CD4-positive, alpha-beta T cell (primary cell): ENCODE measurements at regions not wholly inside any gene's neighbourhood (a gene's known extent, or its start where the extent isn't known, plus 50 kb on each side); places are given as distances from the start of the nearest gene placed in this dataset.

Experiments
- ATAC-seq: fragments of 200-7000 bp; cut with Tn5 transposase; one replicate; pipeline ENCODE4 v1.10.0; 2022; ENCODE audit warnings: mild to moderate bottlenecking; ENCODE audit not compliant: poor library complexity
- CTCF ChIA-PET: fragments of 350-600 bp; sonication (Branson Sonifier 250); formaldehyde crosslinking; loops from one replicate; lab custom pipeline; 2021; ENCODE audit warnings: antibody characterized with exemption, inconsistent platforms; lab: Charles Lee
- POLR2A ChIA-PET: fragments of 350-600 bp; sonication (Branson Sonifier 250); formaldehyde crosslinking; loops from one replicate; lab custom pipeline; 2021; ENCODE audit warnings: antibody characterized with exemption, inconsistent platforms; lab: Charles Lee
- DNase-seq, 14 experiments: peaks; one replicate each; pipeline ENCODE4 v3.0.0-alpha.2; 2013 to 2020; ENCODE audit warnings: mixed read lengths in 2 of 14
- H3K27ac ChIP-seq, 2 donors: one replicate each; pipeline versions ENCODE4 v1.5.1 to v1.7.0; 2013; ENCODE audit warnings: low read length in 2 of 2, low read depth in 1 of 2, mild to moderate bottlenecking in 1 of 2
- H3K27me3 ChIP-seq, 2 experiments: 1 replicate in 1 of 2; 2 replicates in 1 of 2; pipeline versions ENCODE4 v1.6.1 to v1.7.0; 2013; ENCODE audit warnings: low read length in 2 of 2, control low read depth in 1 of 2, mild to moderate bottlenecking in 1 of 2, moderate library complexity in 1 of 2; ENCODE audit not compliant: insufficient read depth in 2 of 2, control insufficient read depth in 1 of 2
- H3K36me3 ChIP-seq: one replicate; pipeline ENCODE4 v1.6.1; 2013; ENCODE audit warnings: low read length, control low read depth; ENCODE audit not compliant: insufficient read depth
- H3K4me1 ChIP-seq: one replicate; pipeline ENCODE4 v1.6.1; 2013; ENCODE audit warnings: low read length, control low read depth; ENCODE audit not compliant: insufficient read depth
- H3K4me3 ChIP-seq: one replicate; pipeline ENCODE4 v1.5.1; 2013; ENCODE audit warnings: mild to moderate bottlenecking, low read length, moderate library complexity
- H3K9me3 ChIP-seq, 2 experiments: 1 replicate in 1 of 2; 2 replicates in 1 of 2; pipeline versions ENCODE4 v1.6.1 to v1.7.0; 2013; ENCODE audit warnings: low read length in 2 of 2, mild to moderate bottlenecking in 2 of 2, control low read depth in 1 of 2, moderate library complexity in 1 of 2; ENCODE audit not compliant: control insufficient read depth in 1 of 2, insufficient read depth in 1 of 2
- H3K27ac Mint-ChIP-seq: one replicate; pipeline ENCODE4 v1.8.0; 2020; ENCODE audit warnings: mixed read lengths
- H3K27me3 Mint-ChIP-seq: one replicate; pipeline ENCODE4 v1.8.0; 2021; ENCODE audit warnings: mixed read lengths
- H3K36me3 Mint-ChIP-seq: one replicate; pipeline ENCODE4 v1.8.0; 2021; ENCODE audit warnings: low read depth, mixed read lengths
- H3K4me1 Mint-ChIP-seq: one replicate; pipeline ENCODE4 v1.8.0; 2021; ENCODE audit warnings: low read depth, mixed read lengths
- H3K4me3 Mint-ChIP-seq: one replicate; pipeline ENCODE4 v1.8.0; 2020; ENCODE audit warnings: mild to moderate bottlenecking, mixed read lengths
- H3K9me3 Mint-ChIP-seq: one replicate; pipeline ENCODE4 v1.8.0; 2020; ENCODE audit warnings: mixed read lengths
- CTCF ChIP-seq: fragments of 200-600 bp; IDR thresholded peaks from one replicate; pipeline ENCODE4 v1.8.0; 2022; ENCODE audit warnings: antibody characterized with exemption, mild to moderate bottlenecking
- intact Hi-C, 2 experiments: fragments of 100-400 bp; cut with DNase I in 1 of 2; cut with micrococcal nuclease in 1 of 2; formaldehyde crosslinking; loops; one replicate each; pipeline versions ENCODE4 v1.15.1 to v1.9.0; 2023 to 2025; cut with DNase I, micrococcal nuclease

GRCh38 chr3:168475704-168476103, 380.0 kb upstream of the GOLIM4 start:
- Histone ChIP-seq H3K4me3 (no peak overlapping the region), H3K36me3 (no peaks in the 10 kb centered on the region), H3K9me3 (peaks cover 0 to 5% of the 10 kb centered on the region in 2 experiments), H3K27ac (no peak overlapping the region), H3K4me1 (no peaks in the 10 kb centered on the region), H3K27me3 (no peaks in the 10 kb centered on the region)
- H3K36me3 Mint-ChIP-seq, result no peaks in the 10 kb centered on the region
- POLR2A ChIA-PET, result no interaction called here
- intact Hi-C loops, result no loop called here
- no peak for TF ChIP-seq CTCF
- no peaks in the 10 kb centered on the region for H3K9me3 Mint-ChIP-seq
- CTCF ChIA-PET, result no interaction called here
- no peak for DNase-seq
- no peaks in the 10 kb centered on the region for H3K4me1 Mint-ChIP-seq
- no peak overlapping the region for H3K27ac Mint-ChIP-seq
- ATAC-seq, result no peak
- H3K4me3 Mint-ChIP-seq, result no peak overlapping the region
- H3K27me3 Mint-ChIP-seq, result no peaks in the 10 kb centered on the region

- DNase-seq (no peak), ATAC-seq (no peak)
- H3K4me3 ChIP-seq, result no peak overlapping the region
- Mint-ChIP-seq H3K27me3 (no peaks in the 10 kb centered on the region), H3K36me3 (no peaks in the 10 kb centered on the region), H3K9me3 (no peaks in the 10 kb centered on the region), H3K27ac (no peak overlapping the region), H3K4me3 (no peak overlapping the region), H3K4me1 (no peaks in the 10 kb centered on the region)
- H3K27me3 ChIP-seq, result no peaks in the 10 kb centered on the region
- intact Hi-C loops, result no loop called here
- TF ChIP-seq CTCF, result no peak
- POLR2A ChIA-PET, result no interaction called here
- H3K27ac ChIP-seq, result no peak overlapping the region
- H3K36me3 ChIP-seq, result no peaks in the 10 kb centered on the region
- H3K9me3 ChIP-seq, result no peaks in the 10 kb centered on the region
- CTCF ChIA-PET, result no interaction called here
- H3K4me1 ChIP-seq, result no peaks in the 10 kb centered on the region
Observed at GRCh38 chr3:168473334-168473890, 377.7 kb upstream of the GOLIM4 start.

GRCh38 chr3:168472783-168473182, 377.1 kb upstream of the GOLIM4 start:
- ChIA-PET CTCF (interaction anchor here (0.7 kb wide), 1 partner anchor 18 kb away, joined by 4 read pairs; no protein-coding TSS in a partner anchor), POLR2A (no interaction called here)
- H3K36me3 ChIP-seq, result no peaks in the 10 kb centered on the region
- no peak for ATAC-seq
- intact Hi-C loops, result no loop called here
- TF ChIP-seq CTCF, result no peak
- Mint-ChIP-seq H3K27me3 (no peaks in the 10 kb centered on the region), H3K9me3 (no peaks in the 10 kb centered on the region), H3K4me3 (no peak overlapping the region), H3K4me1 (no peaks in the 10 kb centered on the region), H3K27ac (no peak overlapping the region), H3K36me3 (no peaks in the 10 kb centered on the region)
- no peak overlapping the region for H3K27ac ChIP-seq
- H3K4me3 ChIP-seq, result no peak overlapping the region
- H3K27me3 ChIP-seq, result no peaks in the 10 kb centered on the region
- H3K4me1 ChIP-seq, result no peaks in the 10 kb centered on the region
- H3K9me3 ChIP-seq, result no peaks in the 10 kb centered on the region
- DNase-seq, result no peak
